ENCODE measurements at regions not wholly inside any gene's neighbourhood (a gene's known extent, or its start where the extent isn't known, plus 50 kb on each side); places are given as distances from the start of the nearest gene placed in this dataset.

GRCh38 chr3:164608554-164609276 lies 469.6 kb downstream of the SI start:
- Histone ChIP-seq H3K9me3 (no peaks in the 10 kb centered on the region), H3K27me3 (ENCODE audit: low read depth) (no peaks in the 10 kb centered on the region), H3K36me3 (no peaks in the 10 kb centered on the region), H3K4me1 (no peaks in the 10 kb centered on the region), H3K27ac (no peak overlapping the region), H3K4me3 (no peak overlapping the region)
- intact Hi-C loops (cut with DNase I) = no loop called here
- ATAC-seq (no peak), DNase-seq (no peak)
- no peak for TF ChIP-seq CTCF (IDR thresholded peaks at IDR 0.05)

- Histone ChIP-seq H3K9me3 (no peaks in the 10 kb centered on the region), H3K4me1 (no peaks in the 10 kb centered on the region), H3K4me3 (no peak overlapping the region), H3K27me3 (ENCODE audit: low read depth) (no peaks in the 10 kb centered on the region), H3K36me3 (no peaks in the 10 kb centered on the region), H3K27ac (no peak overlapping the region)
- intact Hi-C loops (cut with DNase I) = no loop called here
- ATAC-seq (no peak), DNase-seq (no peak)
- TF ChIP-seq CTCF (IDR thresholded peaks at IDR 0.05) = no peak
Observed at GRCh38 chr3:164604687-164605086, 473.6 kb downstream of the SI start.

- no peaks in the 10 kb centered on the region for H3K27me3 ChIP-seq (ENCODE audit: low read depth)
- no peaks in the 10 kb centered on the region for H3K4me1 ChIP-seq
- no peaks in the 10 kb centered on the region for H3K36me3 ChIP-seq
- H3K27ac ChIP-seq = no peak overlapping the region
- H3K4me3 ChIP-seq = no peak overlapping the region
- TF ChIP-seq CTCF (IDR thresholded peaks at IDR 0.05) = no peak
- ATAC-seq (no peak), DNase-seq (no peak)
- intact Hi-C loops (cut with DNase I) = no loop called here
- no peaks in the 10 kb centered on the region for H3K9me3 ChIP-seq
Observed at GRCh38 chr3:164577667-164578210, 500.6 kb downstream of the SI start.

- H3K9me3 ChIP-seq = no peaks in the 10 kb centered on the region
- H3K27ac ChIP-seq = no peak overlapping the region
- DNase-seq = no peak
- no peaks in the 10 kb centered on the region for H3K27me3 ChIP-seq (ENCODE audit: low read depth)
- H3K36me3 ChIP-seq = no peaks in the 10 kb centered on the region
- no peak for ATAC-seq
- H3K4me3 ChIP-seq = no peak overlapping the region
- intact Hi-C loops (cut with DNase I) = no loop called here
- H3K4me1 ChIP-seq = no peaks in the 10 kb centered on the region
- TF ChIP-seq CTCF (IDR thresholded peaks at IDR 0.05) = no peak
Observed at GRCh38 chr3:164572436-164572835, 505.9 kb downstream of the SI start.

- no peaks in the 10 kb centered on the region for H3K36me3 ChIP-seq
- H3K27me3 ChIP-seq (ENCODE audit: low read depth) = no peaks in the 10 kb centered on the region
- no peaks in the 10 kb centered on the region for H3K4me1 ChIP-seq
- DNase-seq (no peak), ATAC-seq (no peak)
- H3K4me3 ChIP-seq = no peak overlapping the region
- H3K9me3 ChIP-seq = no peaks in the 10 kb centered on the region
- intact Hi-C loops (cut with DNase I) = no loop called here
- no peak for TF ChIP-seq CTCF (IDR thresholded peaks at IDR 0.05)
- no peak overlapping the region for H3K27ac ChIP-seq
Observed at GRCh38 chr3:164550857-164551256, 527.4 kb downstream of the SI start.

All from lower lobe of right lung (tissue), 2 donors.